ENCODE measurements at regions not wholly inside any gene's neighbourhood (a gene's known extent, or its start where the extent isn't known, plus 50 kb on each side); places are given as distances from the start of the nearest gene placed in this dataset.

- TF ChIP-seq CTCF (conservative IDR thresholded peaks at IDR 0.05; ENCODE audit: low read depth in 2 of 2) (no peak), CREB1 (CRISPR knock-in tag; IDR thresholded peaks at IDR 0.05; ENCODE audit: low read depth) (no peak), JUNB (IDR thresholded peaks at IDR 0.05; ENCODE audit: unreplicated experiment) (no peak), EZH2 (IDR thresholded peaks at IDR 0.05; ENCODE audit: low read depth, unreplicated experiment) (no peak), POLR2AphosphoS5 (IDR thresholded peaks at IDR 0.05; ENCODE audit: low read depth) (no peak), EZH2phosphoT487 (IDR thresholded peaks at IDR 0.05; ENCODE audit: unreplicated experiment) (no peak), ZNF331 (CRISPR knock-in tag; IDR thresholded peaks at IDR 0.05; ENCODE audit: low read depth) (no peak), STAT1 (IDR thresholded peaks at IDR 0.05; ENCODE audit: unreplicated experiment) (no peak), ZNF114 (CRISPR knock-in tag; IDR thresholded peaks at IDR 0.05) (no peak)
These were observed 313.8 kb upstream of the DDX18 start for GRCh38 chr2:117500721-117501120.
